HCT116 (cell line): ENCODE measurements at regions not wholly inside any gene's neighbourhood (a gene's known extent, or its start where the extent isn't known, plus 50 kb on each side); places are given as distances from the start of the nearest gene placed in this dataset.

Experiments
- CTCF ChIP-seq, 3 experiments: fragments of 200-600 bp in 1 of 3; sonication (generic) in 1 of 3; IDR thresholded peaks in 2 of 3; conservative IDR thresholded peaks in 1 of 3; 2 replicates each; pipeline ENCODE4 v1.5.1; 2012 to 2017; ENCODE audit warnings: low read depth in 2 of 3, low read length in 2 of 3, antibody characterized with exemption in 1 of 3, borderline replicate concordance in 1 of 3, control low read depth in 1 of 3, mild to moderate bottlenecking in 1 of 3, mixed read lengths in 1 of 3, mixed run types in 1 of 3, moderate library complexity in 1 of 3; ENCODE audit not compliant: insufficient read depth in 1 of 3
- EGR1 ChIP-seq: IDR thresholded peaks from 2 replicates; pipeline ENCODE4 v1.6.1; 2012; ENCODE audit warnings: low read depth
- FOSL1 ChIP-seq: IDR thresholded peaks from 2 replicates; pipeline ENCODE4 v1.6.1; 2012; ENCODE audit warnings: low read depth
- POLR2A ChIP-seq: IDR thresholded peaks from 2 replicates; pipeline ENCODE4 v1.7.0; 2011; ENCODE audit warnings: borderline replicate concordance; ENCODE audit not compliant: insufficient read depth, insufficient read length; ENCODE audit errors: extremely low read depth
- POLR2AphosphoS5 ChIP-seq: IDR thresholded peaks from 2 replicates; pipeline ENCODE4 v1.6.1; 2011; ENCODE audit warnings: mild to moderate bottlenecking, low read depth, low read length, moderate library complexity
- SRF ChIP-seq: IDR thresholded peaks from 2 replicates; pipeline ENCODE4 v1.6.1; 2012; ENCODE audit warnings: low read depth
- ZFX ChIP-seq: fragments of 450-650 bp; IDR thresholded peaks from 2 replicates; pipeline ENCODE4 v1.6.1; 2017

- TF ChIP-seq ZFX (no peak), SRF (no peak), EGR1 (no peak), POLR2AphosphoS5 (no peak), CTCF (IDR thresholded peaks at IDR 0.05 in 2 of 3, conservative IDR thresholded peaks at IDR 0.05 in 1 of 3; ENCODE audit: borderline replicate concordance in 1 of 3, insufficient read depth in 1 of 3, low read depth in 2 of 3, low read length in 2 of 3) (no peak), POLR2A (no peak), FOSL1 (no peak)
These were observed 1292.0 kb downstream of the CDH8 start for GRCh38 chr16:60744198-60744597.
